Mesenchymal stem cell (in vitro differentiated cells and primary cell): ENCODE measurements at regions not wholly inside any gene's neighbourhood (a gene's known extent, or its start where the extent isn't known, plus 50 kb on each side); places are given as distances from the start of the nearest gene placed in this dataset.

Source experiments
- DNase-seq: peaks from one replicate; pipeline ENCODE4 v3.0.0-alpha.2; 2013
- H2AFZ ChIP-seq: one replicate; pipeline ENCODE4 v1.6.1; 2013; ENCODE audit warnings: low read depth, mild to moderate bottlenecking, control low read depth, inconsistent platforms, low read length, moderate library complexity
- H2AK5ac ChIP-seq: 2 replicates; pipeline ENCODE4 v1.6.1; 2013; ENCODE audit warnings: low read length, moderate library complexity, mild to moderate bottlenecking, inconsistent platforms; ENCODE audit not compliant: severe bottlenecking
- H2BK120ac ChIP-seq: one replicate; pipeline ENCODE4 v1.6.1; 2013; ENCODE audit warnings: low read depth, mild to moderate bottlenecking, inconsistent platforms, low read length, moderate library complexity
- H2BK12ac ChIP-seq, 2 experiments: one replicate each; pipeline ENCODE4 v1.6.1; 2013; ENCODE audit warnings: inconsistent platforms in 2 of 2, low read length in 2 of 2, mild to moderate bottlenecking in 2 of 2, moderate library complexity in 2 of 2, control low read depth in 1 of 2
- H2BK15ac ChIP-seq: one replicate; pipeline ENCODE4 v1.6.1; 2013; ENCODE audit warnings: mild to moderate bottlenecking, low read depth, inconsistent platforms; ENCODE audit not compliant: poor library complexity, severe bottlenecking
- H2BK5ac ChIP-seq: 2 replicates; pipeline ENCODE4 v1.6.1; 2013; ENCODE audit warnings: low read depth, mild to moderate bottlenecking, low read length, control low read depth, inconsistent platforms; ENCODE audit not compliant: poor library complexity, severe bottlenecking
- H3K14ac ChIP-seq, 2 experiments: one replicate each; pipeline ENCODE4 v1.6.1; 2013; ENCODE audit warnings: inconsistent platforms in 2 of 2, low read length in 2 of 2, control low read depth in 1 of 2, mild to moderate bottlenecking in 1 of 2, moderate library complexity in 1 of 2
- H3K18ac ChIP-seq, 2 experiments: one replicate each; pipeline ENCODE4 v1.6.1; 2013; ENCODE audit warnings: inconsistent platforms in 2 of 2, low read length in 2 of 2, control low read depth in 1 of 2, low read depth in 1 of 2, mild to moderate bottlenecking in 1 of 2
- H3K23ac ChIP-seq, 2 experiments: one replicate each; pipeline ENCODE4 v1.6.1; 2013; ENCODE audit warnings: inconsistent platforms in 2 of 2, low read length in 2 of 2, mild to moderate bottlenecking in 2 of 2, moderate library complexity in 2 of 2, control low read depth in 1 of 2
- H3K27ac ChIP-seq: 2 replicates; pipeline ENCODE4 v1.5.1; 2013; ENCODE audit warnings: mild to moderate bottlenecking, moderate library complexity, low read length, control low read depth, inconsistent platforms; ENCODE audit not compliant: poor library complexity, severe bottlenecking
- H3K27me3 ChIP-seq, 2 experiments: 2 replicates each; pipeline versions ENCODE4 v1.6.1 to v1.7.0; 2013; ENCODE audit warnings: low read length in 2 of 2, mild to moderate bottlenecking in 2 of 2, moderate library complexity in 2 of 2, control low read depth in 1 of 2, inconsistent platforms in 1 of 2; ENCODE audit not compliant: control insufficient read depth in 1 of 2, insufficient read depth in 1 of 2
- H3K36me3 ChIP-seq, 2 experiments: 2 replicates each; pipeline versions ENCODE4 v1.6.1 to v1.7.0; 2013; ENCODE audit warnings: low read length in 2 of 2, control low read depth in 1 of 2, inconsistent platforms in 1 of 2, low read depth in 1 of 2, mild to moderate bottlenecking in 1 of 2; ENCODE audit not compliant: insufficient read depth in 2 of 2, control insufficient read depth in 1 of 2
- H3K4ac ChIP-seq, 2 experiments: one replicate each; pipeline ENCODE4 v1.6.1; 2013; ENCODE audit warnings: inconsistent platforms in 2 of 2, low read length in 2 of 2, mild to moderate bottlenecking in 2 of 2, moderate library complexity in 2 of 2, control low read depth in 1 of 2, low read depth in 1 of 2
- H3K4me1 ChIP-seq: 2 replicates; pipeline ENCODE4 v1.6.1; 2013; ENCODE audit warnings: low read depth, low read length, control low read depth; ENCODE audit not compliant: control insufficient read depth, insufficient read depth
- H3K4me2 ChIP-seq: 2 replicates; pipeline ENCODE4 v1.6.1; 2013; ENCODE audit warnings: low read length, mild to moderate bottlenecking, inconsistent platforms; ENCODE audit not compliant: poor library complexity, severe bottlenecking
- H3K4me3 ChIP-seq, 2 experiments: 2 replicates each; pipeline versions ENCODE4 v1.5.1 to v1.7.0; 2013; ENCODE audit warnings: low read length in 2 of 2, mild to moderate bottlenecking in 2 of 2, control low read depth in 1 of 2, low read depth in 1 of 2; ENCODE audit not compliant: insufficient read depth in 1 of 2
- H3K79me1 ChIP-seq: replicated peaks from 2 replicates; pipeline ENCODE4 v1.6.1; 2013; ENCODE audit warnings: mild to moderate bottlenecking, control low read depth, low read length, inconsistent platforms; ENCODE audit not compliant: poor library complexity, severe bottlenecking
- H3K9ac ChIP-seq: 2 replicates; pipeline ENCODE4 v1.7.0; 2013; ENCODE audit warnings: mild to moderate bottlenecking, low read length, moderate library complexity
- H3K9me3 ChIP-seq: 2 replicates; pipeline ENCODE4 v1.7.0; 2013; ENCODE audit warnings: mild to moderate bottlenecking, low read length; ENCODE audit not compliant: control insufficient read depth
- H4K8ac ChIP-seq: one replicate; pipeline ENCODE4 v1.6.1; 2013; ENCODE audit warnings: inconsistent platforms, mild to moderate bottlenecking, low read length, moderate library complexity
- H4K91ac ChIP-seq: one replicate; pipeline ENCODE4 v1.6.1; 2013; ENCODE audit warnings: mild to moderate bottlenecking, low read length, inconsistent platforms
- WGBS: methylation state at CpG from one replicate; pipeline ENCODE4 v1.1.7; 2013; ENCODE audit warnings: mixed read lengths; 5-methylcytosine and 5-hydroxymethylcytosine counted together

DNA sequence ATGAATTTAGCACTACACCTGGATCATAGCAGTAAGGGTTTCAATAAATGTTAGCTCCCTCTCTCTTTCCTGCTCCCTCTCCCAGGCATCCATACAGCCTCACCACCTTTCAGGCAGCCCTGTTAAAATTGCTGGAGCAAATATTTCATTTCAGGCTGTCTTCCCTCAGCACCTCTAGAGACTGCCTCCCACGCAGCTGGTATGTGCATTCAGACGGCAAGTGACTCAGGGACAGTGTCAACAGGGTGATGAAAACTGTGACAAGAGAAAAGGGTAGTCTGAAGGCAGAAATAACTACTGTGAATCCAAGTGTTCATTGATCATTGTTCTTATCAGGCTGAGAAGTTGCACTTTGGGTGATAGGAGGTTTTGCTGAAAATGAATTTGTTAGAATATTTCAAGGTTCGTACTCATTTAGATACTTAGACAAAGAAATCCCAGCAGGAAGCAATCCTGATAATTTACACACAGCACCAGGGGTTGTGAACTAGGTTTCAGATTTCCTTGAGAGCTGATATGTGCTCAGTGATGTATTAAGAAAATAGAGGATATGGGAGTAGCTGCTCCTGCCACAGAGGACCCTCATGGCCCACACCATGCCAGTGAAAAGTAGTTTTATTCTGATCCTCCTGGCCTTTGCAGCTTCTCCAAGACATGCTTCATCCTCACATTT, 424.2 kb downstream of the FGF13 start:
- Histone ChIP-seq H2BK5ac (no peak overlapping the region), H3K4me1 (no peaks in the 10 kb centered on the region), H3K27ac (no peak overlapping the region), H3K9me3 (no peaks in the 10 kb centered on the region), H3K27me3 (no peaks in the 10 kb centered on the region), H3K14ac (no peak overlapping the region), H3K4me3 (no peak overlapping the region), H3K18ac (no peak overlapping the region), H4K8ac (no peak overlapping the region), H3K4me2 (no peak overlapping the region), H2BK120ac (no peak overlapping the region), H2AFZ (no peak overlapping the region), H4K91ac (no peak overlapping the region), H2AK5ac (no peak overlapping the region), H3K23ac (no peak overlapping the region), H2BK15ac (no peak overlapping the region), H3K36me3 (no peaks in the 10 kb centered on the region), H3K9ac (no peak overlapping the region), H3K79me1 (no peaks in the 10 kb centered on the region), H2BK12ac (no peak overlapping the region), H3K4ac (no peak overlapping the region)
- 0% methylated on average over 2 of the region's 3 CpGs for WGBS
- DNase-seq = no peak

DNA sequence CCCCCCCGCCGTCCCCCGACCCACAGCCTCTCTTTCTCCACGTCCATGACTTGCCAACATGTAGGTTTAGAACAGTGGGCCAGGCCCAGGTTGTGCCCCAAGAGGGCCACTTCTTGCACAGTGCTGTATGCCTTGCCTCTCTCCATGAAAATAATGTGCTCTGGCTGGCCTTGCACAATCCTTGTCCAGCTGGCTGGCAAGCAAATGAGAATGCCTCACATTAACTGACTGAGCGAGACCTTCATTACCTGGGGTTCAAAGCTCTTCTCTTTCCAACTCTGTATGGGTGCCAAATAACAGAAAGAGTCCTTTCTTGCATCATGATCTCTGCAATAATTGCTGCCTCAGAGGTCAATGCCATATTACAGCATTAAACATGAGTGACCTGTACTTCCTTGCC, 416.6 kb downstream of the FGF13 start:
- no peak overlapping the region for H3K4me3 ChIP-seq
- no peak overlapping the region for H2AFZ ChIP-seq
- H3K27ac ChIP-seq = no peak overlapping the region
- no peaks in the 10 kb centered on the region for H3K36me3 ChIP-seq
- no peak overlapping the region for H3K23ac ChIP-seq
- no peak overlapping the region for H3K18ac ChIP-seq
- no peak overlapping the region for H4K91ac ChIP-seq
- no peak for DNase-seq
- H3K4me1 ChIP-seq = no peaks in the 10 kb centered on the region
- H3K4ac ChIP-seq = no peak overlapping the region
- H3K4me2 ChIP-seq = no peak overlapping the region
- no peaks in the 10 kb centered on the region for H3K9me3 ChIP-seq
- H2BK15ac ChIP-seq = no peak overlapping the region
- no peak overlapping the region for H2BK5ac ChIP-seq
- no peak overlapping the region for H3K9ac ChIP-seq
- H3K79me1 ChIP-seq = no peaks in the 10 kb centered on the region
- no peak overlapping the region for H4K8ac ChIP-seq
- H3K27me3 ChIP-seq = no peaks in the 10 kb centered on the region
- H2AK5ac ChIP-seq = no peak overlapping the region
- no peak overlapping the region for H3K14ac ChIP-seq
- H2BK120ac ChIP-seq = no peak overlapping the region
- 66% methylated on average over 5 of the region's 5 CpGs for WGBS
- no peak overlapping the region for H2BK12ac ChIP-seq

DNA sequence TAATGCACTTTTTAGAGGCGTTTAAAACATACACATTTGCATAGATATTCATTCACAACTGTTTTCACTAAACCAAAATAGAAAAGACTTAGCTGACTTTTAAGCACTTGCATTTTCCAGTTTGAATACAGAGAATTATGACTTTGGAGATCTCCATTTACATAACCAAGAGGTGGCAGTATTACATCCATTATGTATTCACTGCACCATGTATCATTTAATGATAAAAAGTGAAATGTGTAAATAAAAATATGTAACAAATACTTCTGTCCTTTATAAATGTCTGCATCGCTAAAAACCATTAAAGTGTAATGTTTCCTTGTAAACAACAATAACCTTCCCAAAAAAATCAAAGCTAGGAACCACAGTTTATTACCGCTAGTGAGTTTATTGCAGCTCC, 413.2 kb downstream of the FGF13 start:
- no peak overlapping the region for H4K8ac ChIP-seq
- no peak overlapping the region for H3K27ac ChIP-seq
- no peaks in the 10 kb centered on the region for H3K79me1 ChIP-seq
- H3K18ac ChIP-seq = no peak overlapping the region
- no peak overlapping the region for H2AFZ ChIP-seq
- H3K9me3 ChIP-seq = no peaks in the 10 kb centered on the region
- no peak overlapping the region for H4K91ac ChIP-seq
- H3K4me1 ChIP-seq = no peaks in the 10 kb centered on the region
- H2BK5ac ChIP-seq = no peak overlapping the region
- H2BK120ac ChIP-seq = no peak overlapping the region
- no peak overlapping the region for H2BK12ac ChIP-seq
- H3K14ac ChIP-seq = no peak overlapping the region
- H3K27me3 ChIP-seq = no peaks in the 10 kb centered on the region
- H3K4ac ChIP-seq = no peak overlapping the region
- WGBS = 76% methylated on average over 2 of the region's 3 CpGs
- DNase-seq = no peak
- no peak overlapping the region for H3K4me2 ChIP-seq
- no peak overlapping the region for H3K23ac ChIP-seq
- no peak overlapping the region for H2AK5ac ChIP-seq
- no peak overlapping the region for H3K4me3 ChIP-seq
- H3K9ac ChIP-seq = no peak overlapping the region
- H2BK15ac ChIP-seq = no peak overlapping the region
- no peaks in the 10 kb centered on the region for H3K36me3 ChIP-seq

GRCh38 chrX:138345801-138346200, 365.7 kb downstream of the FGF13 start:
- Histone ChIP-seq H3K23ac (no peak overlapping the region), H3K9me3 (peaks cover 4% of the 10 kb centered on the region), H4K91ac (no peak overlapping the region)

More at GRCh38 chrX:138345801-138346200, 365.7 kb downstream of the FGF13 start:
- H2BK120ac ChIP-seq = no peak overlapping the region
- no peak for DNase-seq
- H3K27ac ChIP-seq = no peak overlapping the region
- no peak overlapping the region for H3K18ac ChIP-seq
- H3K4ac ChIP-seq = no peak overlapping the region
- H2AFZ ChIP-seq = no peak overlapping the region
- H3K36me3 ChIP-seq = no peaks in the 10 kb centered on the region
- H3K4me1 ChIP-seq = no peaks in the 10 kb centered on the region
- H3K9ac ChIP-seq = no peak overlapping the region
- H3K14ac ChIP-seq = no peak overlapping the region
- no peak overlapping the region for H2BK12ac ChIP-seq
- no peak overlapping the region for H2BK15ac ChIP-seq
- H3K4me2 ChIP-seq = no peak overlapping the region
- H3K27me3 ChIP-seq = no peaks in the 10 kb centered on the region
- H3K4me3 ChIP-seq = no peak overlapping the region
- H2AK5ac ChIP-seq = no peak overlapping the region
- no peak overlapping the region for H4K8ac ChIP-seq
- H2BK5ac ChIP-seq = no peak overlapping the region
- no peaks in the 10 kb centered on the region for H3K79me1 ChIP-seq
